Smooth muscle cell (in vitro differentiated cells): ENCODE measurements at regions not wholly inside any gene's neighbourhood (a gene's known extent, or its start where the extent isn't known, plus 50 kb on each side); places are given as distances from the start of the nearest gene placed in this dataset.

Source experiments
- DNase-seq: peaks from one replicate; lab custom pipeline; 2025; ENCODE audit not compliant: unreplicated experiment; lab: John Stamatoyannopoulos, UW
- H2AFZ ChIP-seq: fragments of 200-600 bp; sonication (generic); 2 replicates; pipeline ENCODE4 v1.6.0; 2016; ENCODE audit warnings: antibody characterized with exemption, low read depth, mild to moderate bottlenecking
- H3F3A ChIP-seq: fragments of 200-600 bp; sonication (generic); 2 replicates; pipeline ENCODE4 v1.6.0; 2017; ENCODE audit warnings: antibody characterized with exemption, low read depth
- H3K27ac ChIP-seq: fragments of 200-600 bp; sonication (generic); 2 replicates; pipeline ENCODE4 v1.5.1; 2016; ENCODE audit warnings: low read depth, mild to moderate bottlenecking
- H3K27me3 ChIP-seq: fragments of 200-600 bp; sonication (generic); 2 replicates; pipeline ENCODE4 v1.6.1; 2016; ENCODE audit warnings: low read depth, mild to moderate bottlenecking
- H3K36me3 ChIP-seq: fragments of 200-600 bp; sonication (generic); 2 replicates; pipeline ENCODE4 v1.5.1; 2016; ENCODE audit warnings: low read depth
- H3K4me1 ChIP-seq: fragments of 200-600 bp; sonication (generic); 2 replicates; pipeline ENCODE4 v1.5.1; 2016; ENCODE audit warnings: low read depth
- H3K4me2 ChIP-seq: fragments of 200-600 bp; sonication (generic); 2 replicates; pipeline ENCODE4 v1.6.0; 2016; ENCODE audit warnings: mild to moderate bottlenecking
- H3K4me3 ChIP-seq: fragments of 200-600 bp; sonication (generic); 2 replicates; pipeline ENCODE4 v1.5.1; 2016; ENCODE audit warnings: mild to moderate bottlenecking
- H3K79me2 ChIP-seq: fragments of 200-600 bp; sonication (generic); 2 replicates; pipeline ENCODE4 v1.6.0; 2016; ENCODE audit warnings: low read depth, mild to moderate bottlenecking
- H3K9ac ChIP-seq: fragments of 200-600 bp; sonication (generic); 2 replicates; pipeline ENCODE4 v1.6.0; 2016; ENCODE audit warnings: low read depth
- H3K9me3 ChIP-seq: fragments of 200-600 bp; sonication (generic); replicated peaks from 2 replicates; pipeline ENCODE4 v1.5.1; 2016; ENCODE audit warnings: low read depth
- H4K20me1 ChIP-seq: fragments of 200-600 bp; sonication (generic); 2 replicates; pipeline ENCODE4 v1.6.0; 2016; ENCODE audit warnings: low read depth
- WGBS: methylation state at CpG from one replicate; pipeline ENCODE4 v1.1.7; 2016; ENCODE audit warnings: low lambda C conversion rate; 5-methylcytosine and 5-hydroxymethylcytosine counted together
- TF ChIP-seq, protein P1 (sequence below): fragments of 200-600 bp; sonication (generic); IDR thresholded peaks from 2 replicates; pipeline ENCODE4 v1.5.1; 2017; ENCODE audit warnings: borderline replicate concordance, mild to moderate bottlenecking, antibody characterized with exemption; ENCODE audit not compliant: insufficient read depth, poor library complexity, severe bottlenecking

DNA sequence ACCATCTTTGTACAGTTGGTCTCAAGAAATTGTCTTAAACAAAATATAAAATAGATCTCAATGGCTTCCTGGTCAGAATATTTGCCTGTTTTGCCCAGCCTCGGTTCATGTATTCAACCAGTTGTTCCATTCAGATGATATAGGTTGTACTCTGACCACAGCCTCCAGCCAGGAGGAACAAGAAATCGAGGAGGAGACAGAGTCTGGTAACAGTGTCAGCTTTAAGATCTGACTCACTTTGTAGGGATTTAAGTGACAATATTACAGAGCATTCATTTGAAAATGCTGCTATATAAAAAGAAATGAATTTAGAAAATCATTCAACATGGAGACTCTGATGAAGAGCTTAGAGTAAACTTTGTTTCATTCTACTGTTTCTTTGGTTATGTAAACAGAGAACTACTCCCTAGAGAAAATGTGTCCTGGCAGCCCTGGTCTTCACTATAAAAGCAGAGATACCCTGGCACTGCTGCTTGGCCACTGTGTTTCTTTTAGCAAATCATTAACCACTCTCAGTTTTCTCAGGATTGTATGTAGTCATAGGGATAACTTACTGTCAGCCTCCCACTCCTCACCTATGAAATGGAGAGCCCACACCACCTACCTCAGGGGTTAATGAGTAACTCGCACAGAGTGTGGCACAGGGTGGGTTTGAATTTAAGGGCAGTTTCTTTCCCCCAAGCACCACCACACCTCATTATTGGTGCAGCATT is 53.5 kb downstream of the PAGE2 start:
- H3K4me2 ChIP-seq: peak overlapping the region; percentile 75
- TF ChIP-seq, protein P1, sequence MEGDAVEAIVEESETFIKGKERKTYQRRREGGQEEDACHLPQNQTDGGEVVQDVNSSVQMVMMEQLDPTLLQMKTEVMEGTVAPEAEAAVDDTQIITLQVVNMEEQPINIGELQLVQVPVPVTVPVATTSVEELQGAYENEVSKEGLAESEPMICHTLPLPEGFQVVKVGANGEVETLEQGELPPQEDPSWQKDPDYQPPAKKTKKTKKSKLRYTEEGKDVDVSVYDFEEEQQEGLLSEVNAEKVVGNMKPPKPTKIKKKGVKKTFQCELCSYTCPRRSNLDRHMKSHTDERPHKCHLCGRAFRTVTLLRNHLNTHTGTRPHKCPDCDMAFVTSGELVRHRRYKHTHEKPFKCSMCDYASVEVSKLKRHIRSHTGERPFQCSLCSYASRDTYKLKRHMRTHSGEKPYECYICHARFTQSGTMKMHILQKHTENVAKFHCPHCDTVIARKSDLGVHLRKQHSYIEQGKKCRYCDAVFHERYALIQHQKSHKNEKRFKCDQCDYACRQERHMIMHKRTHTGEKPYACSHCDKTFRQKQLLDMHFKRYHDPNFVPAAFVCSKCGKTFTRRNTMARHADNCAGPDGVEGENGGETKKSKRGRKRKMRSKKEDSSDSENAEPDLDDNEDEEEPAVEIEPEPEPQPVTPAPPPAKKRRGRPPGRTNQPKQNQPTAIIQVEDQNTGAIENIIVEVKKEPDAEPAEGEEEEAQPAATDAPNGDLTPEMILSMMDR: no peak

DNA sequence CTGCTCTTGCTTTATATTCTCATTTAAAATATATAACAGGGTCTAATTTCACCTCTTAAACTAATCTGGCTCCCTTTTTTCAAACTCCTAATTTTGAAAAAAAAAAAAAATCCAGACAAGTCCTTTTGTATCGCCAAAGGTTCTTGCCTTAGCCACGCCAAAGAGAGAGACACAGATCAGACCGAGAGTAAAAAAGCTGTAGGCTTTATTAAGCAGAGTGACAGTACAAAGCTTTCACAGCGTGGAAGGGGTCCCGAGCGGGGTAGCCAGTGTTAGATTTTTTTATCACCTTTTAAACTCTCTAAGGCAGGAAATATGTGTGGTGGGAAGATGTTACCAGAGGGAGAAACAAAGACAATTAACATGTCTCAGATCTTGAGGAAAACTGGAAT is 54.1 kb downstream of the PAGE2 start:
- DNase-seq: no peak
- WGBS: 29% methylated on average over 6 of the region's 6 CpGs
- H3K9ac ChIP-seq: no peak overlapping the region
- no peaks in the 10 kb centered on the region for H3K36me3 ChIP-seq
- H3K4me3 ChIP-seq: peak overlapping the region; percentile 33
- peak overlapping the region; percentile 60 for H2AFZ ChIP-seq
- H4K20me1 ChIP-seq: no peaks in the 10 kb centered on the region
- TF ChIP-seq, protein P1: no peak
- no peaks in the 10 kb centered on the region for H3F3A ChIP-seq
- H3K9me3 ChIP-seq: no peaks in the 10 kb centered on the region
- peak overlapping the region; percentile 75 for H3K4me2 ChIP-seq
- H3K79me2 ChIP-seq: no peaks in the 10 kb centered on the region
- H3K27me3 ChIP-seq: no peaks in the 10 kb centered on the region
- H3K4me1 ChIP-seq: no peaks in the 10 kb centered on the region
- H3K27ac ChIP-seq: peak overlapping the region; percentile 48

More for the DNA sequence above, 53.5 kb downstream of the PAGE2 start:
- 49% methylated on average over 3 of the region's 3 CpGs for WGBS
- DNase-seq: no peak
- Histone ChIP-seq H3K4me3 (peak overlapping the region; percentile 33), H3K9ac (no peak overlapping the region), H4K20me1 (no peaks in the 10 kb centered on the region), H3K27me3 (no peaks in the 10 kb centered on the region), H3K79me2 (no peaks in the 10 kb centered on the region), H3K9me3 (no peaks in the 10 kb centered on the region), H3K36me3 (no peaks in the 10 kb centered on the region), H3K27ac (peak overlapping the region; percentile 48), H3K4me1 (no peaks in the 10 kb centered on the region), H2AFZ (no peak overlapping the region), H3F3A (no peaks in the 10 kb centered on the region)

DNA sequence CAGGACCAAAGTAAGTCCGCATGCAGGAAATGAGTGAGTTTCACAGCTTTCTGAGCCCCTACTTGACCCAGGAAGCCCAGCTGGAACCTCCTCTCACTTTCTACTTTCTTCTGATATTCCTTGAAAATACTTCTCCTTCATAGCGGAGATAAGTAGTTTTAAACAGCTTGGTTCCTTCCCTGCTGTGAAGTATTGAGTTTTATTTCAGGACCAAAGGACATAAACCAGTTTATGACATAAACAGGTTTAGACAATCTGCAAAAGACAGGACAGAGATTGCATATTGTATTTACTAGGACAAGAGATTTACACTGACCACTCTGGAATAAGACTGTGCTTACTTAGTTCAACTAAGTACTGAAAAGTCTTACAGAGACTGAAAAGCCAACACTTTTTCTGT is 54.8 kb downstream of the PAGE2 start:
- H3F3A ChIP-seq: no peaks in the 10 kb centered on the region
- H3K79me2 ChIP-seq: no peaks in the 10 kb centered on the region
- 18% methylated on average over 2 of the region's 2 CpGs for WGBS
- no peak for DNase-seq
- H3K9ac ChIP-seq: no peak overlapping the region
- H2AFZ ChIP-seq: peak overlapping the region; percentile 60
- H4K20me1 ChIP-seq: no peaks in the 10 kb centered on the region
- TF ChIP-seq, protein P1: no peak
- no peaks in the 10 kb centered on the region for H3K27me3 ChIP-seq
- H3K4me1 ChIP-seq: no peaks in the 10 kb centered on the region
- peak overlapping the region; percentile 75 for H3K4me2 ChIP-seq
- H3K9me3 ChIP-seq: no peaks in the 10 kb centered on the region
- H3K4me3 ChIP-seq: peak overlapping the region; percentile 33
- H3K36me3 ChIP-seq: no peaks in the 10 kb centered on the region
- H3K27ac ChIP-seq: peak overlapping the region; percentile 48

DNA sequence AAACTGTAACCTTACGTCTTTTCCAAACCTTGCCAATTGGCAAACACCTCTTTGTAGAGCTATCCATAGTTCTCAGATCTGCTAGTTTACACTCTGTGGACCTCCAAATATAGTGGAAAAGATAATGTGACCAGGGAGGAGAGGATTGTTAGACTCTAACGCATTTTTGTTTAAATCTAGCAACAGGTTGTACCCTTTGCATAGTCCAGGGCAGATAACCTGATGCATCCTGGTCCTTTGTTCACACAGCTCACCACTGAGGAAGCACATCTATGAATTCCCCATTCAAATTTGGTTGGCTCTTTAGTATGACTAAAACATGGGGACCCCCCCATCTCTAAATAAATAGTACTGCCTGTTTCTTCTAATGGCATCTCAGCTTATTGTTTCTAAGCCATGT is 55.9 kb downstream of the PAGE2 start:
- no peak overlapping the region for H3K27ac ChIP-seq
- no peak overlapping the region for H3K9ac ChIP-seq
- H3K79me2 ChIP-seq: no peaks in the 10 kb centered on the region
- no peaks in the 10 kb centered on the region for H4K20me1 ChIP-seq
- no peaks in the 10 kb centered on the region for H3K27me3 ChIP-seq
- no peak for DNase-seq
- no peaks in the 10 kb centered on the region for H3K9me3 ChIP-seq
- H3K4me2 ChIP-seq: no peak overlapping the region
- no peaks in the 10 kb centered on the region for H3K4me1 ChIP-seq
- no peak overlapping the region for H3K4me3 ChIP-seq
- H3K36me3 ChIP-seq: no peaks in the 10 kb centered on the region
- H3F3A ChIP-seq: no peaks in the 10 kb centered on the region
- WGBS: 70% methylated on average over 2 of the region's 2 CpGs
- no peak overlapping the region for H2AFZ ChIP-seq
- TF ChIP-seq, protein P1: no peak
